SK-N-MC (cell line): ENCODE measurements at regions not wholly inside any gene's neighbourhood (a gene's known extent, or its start where the extent isn't known, plus 50 kb on each side); places are given as distances from the start of the nearest gene placed in this dataset.

Experiments
- EZH2 ChIP-seq: fragments of 200-600 bp; sonication (generic); IDR thresholded peaks from one replicate; pipeline ENCODE4 v1.6.1; 2017; ENCODE audit warnings: antibody characterized with exemption
- FOXP2 ChIP-seq: optimal IDR thresholded peaks from 2 replicates; pipeline ENCODE3; 2011; ENCODE audit warnings: mild to moderate bottlenecking, moderate library complexity; ENCODE audit not compliant: insufficient read depth; ENCODE audit errors: extremely low read length, control extremely low read depth
- POLR2AphosphoS5 ChIP-seq: IDR thresholded peaks from 2 replicates; pipeline ENCODE4 v1.6.1; 2012; ENCODE audit warnings: mild to moderate bottlenecking, low read depth, low read length, borderline replicate concordance

DNA sequence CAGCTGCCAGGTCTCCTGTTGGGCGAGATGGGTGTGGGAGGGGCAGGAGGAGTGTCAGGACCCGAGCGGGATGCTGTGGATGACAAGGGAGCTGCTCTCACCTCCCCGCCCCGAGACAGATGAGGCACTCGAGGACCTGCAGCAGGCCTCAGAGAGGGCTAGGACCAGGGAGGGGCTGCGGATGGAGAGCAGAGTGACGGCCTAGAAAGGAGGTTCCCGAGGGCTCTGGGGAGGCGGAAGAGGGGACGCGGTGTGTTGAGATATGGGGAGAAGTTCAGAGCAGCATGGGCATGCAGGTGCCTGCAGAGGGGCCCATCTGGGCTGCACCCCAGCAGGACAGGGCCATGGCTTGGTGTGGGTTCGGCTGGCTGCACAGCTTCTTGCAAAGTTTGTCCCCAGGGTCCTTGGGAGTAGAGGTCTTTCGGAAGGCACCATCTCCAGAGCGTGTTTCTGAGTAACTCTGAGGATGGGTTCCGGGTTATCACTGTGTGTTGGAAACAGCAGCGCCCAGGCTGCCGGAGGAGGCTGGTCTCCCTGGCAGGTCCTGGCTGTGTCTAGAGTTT is 104.6 kb downstream of the PAX1 start:
- TF ChIP-seq POLR2AphosphoS5 (no peak), EZH2 (no peak), FOXP2 (no peak)
